Naive thymus-derived CD4-positive, alpha-beta T cell (primary cell): ENCODE measurements at regions not wholly inside any gene's neighbourhood (a gene's known extent, or its start where the extent isn't known, plus 50 kb on each side); places are given as distances from the start of the nearest gene placed in this dataset.
"Not testable (repeated sequence)": the region's sequence is repeated elsewhere in the genome, so short reads cannot be mapped to it uniquely, and the experiment has no call there.

Source experiments
- ATAC-seq: fragments of 150-1000 bp; cut with Tn5 transposase; 2 replicates; pipeline ENCODE4 v1.10.0; 2021; ENCODE audit warnings: mild to moderate bottlenecking, moderate library complexity
- CTCF ChIA-PET: fragments of 350-600 bp; sonication (Branson Sonifier 250); formaldehyde crosslinking; loops from one replicate; lab custom pipeline; 2021; ENCODE audit warnings: antibody characterized with exemption; lab: Charles Lee
- POLR2A ChIA-PET: fragments of 350-600 bp; sonication (Branson Sonifier 250); formaldehyde crosslinking; loops from one replicate; lab custom pipeline; 2021; ENCODE audit warnings: antibody characterized with exemption, inconsistent platforms; lab: Charles Lee
- DNase-seq, 9 donors: peaks; one replicate each; pipeline versions ENCODE4 v3.0.0 to v3.0.0-alpha.2; 2020 to 2022; ENCODE audit warnings: mixed read lengths in 1 of 9
- H3K27ac ChIP-seq: one replicate; pipeline ENCODE4 v1.7.0; 2013; ENCODE audit warnings: mild to moderate bottlenecking, low read depth, low read length, moderate library complexity
- H3K27me3 ChIP-seq, 2 donors: one replicate each; pipeline ENCODE4 v1.7.0; 2013; ENCODE audit warnings: low read length in 2 of 2, mild to moderate bottlenecking in 2 of 2, moderate library complexity in 2 of 2; ENCODE audit not compliant: control insufficient read depth in 2 of 2, insufficient read depth in 2 of 2
- H3K36me3 ChIP-seq, 3 experiments: 1 replicate in 2 of 3; 2 replicates in 1 of 3; pipeline ENCODE4 v1.7.0; 2013; ENCODE audit warnings: low read length in 3 of 3, mild to moderate bottlenecking in 3 of 3, moderate library complexity in 1 of 3; ENCODE audit not compliant: insufficient read depth in 3 of 3, control insufficient read depth in 2 of 3
- H3K4me1 ChIP-seq, 2 donors: one replicate each; pipeline ENCODE4 v1.7.0; 2013; ENCODE audit warnings: low read length in 2 of 2, mild to moderate bottlenecking in 2 of 2, moderate library complexity in 1 of 2; ENCODE audit not compliant: control insufficient read depth in 2 of 2, insufficient read depth in 2 of 2
- H3K4me3 ChIP-seq: 2 replicates; pipeline ENCODE4 v1.7.0; 2013; ENCODE audit warnings: mild to moderate bottlenecking, low read length
- H3K9me3 ChIP-seq, 3 experiments: 1 replicate in 2 of 3; 2 replicates in 1 of 3; pipeline ENCODE4 v1.7.0; 2013; ENCODE audit warnings: low read length in 3 of 3; ENCODE audit not compliant: control insufficient read depth in 2 of 3
- H3K27ac Mint-ChIP-seq, 9 donors: one replicate each; pipeline ENCODE4 v1.8.0; 2020 to 2022; ENCODE audit warnings: mixed read lengths in 9 of 9, mild to moderate bottlenecking in 8 of 9, moderate library complexity in 5 of 9, inconsistent platforms in 2 of 9
- H3K27me3 Mint-ChIP-seq, 5 donors: one replicate each; pipeline ENCODE4 v1.8.0; 2021 to 2022; ENCODE audit warnings: mixed read lengths in 5 of 5, mild to moderate bottlenecking in 1 of 5
- H3K36me3 Mint-ChIP-seq, 5 donors: one replicate each; pipeline ENCODE4 v1.8.0; 2020 to 2022; ENCODE audit warnings: mixed read lengths in 5 of 5, mild to moderate bottlenecking in 3 of 5, inconsistent platforms in 1 of 5
- H3K4me1 Mint-ChIP-seq, 7 donors: one replicate each; pipeline ENCODE4 v1.8.0; 2020 to 2022; ENCODE audit warnings: mixed read lengths in 7 of 7, mild to moderate bottlenecking in 3 of 7, inconsistent platforms in 1 of 7
- H3K4me3 Mint-ChIP-seq, 10 donors: one replicate each; pipeline ENCODE4 v1.8.0; 2020 to 2022; ENCODE audit warnings: mild to moderate bottlenecking in 10 of 10, mixed read lengths in 10 of 10, moderate library complexity in 6 of 10, inconsistent platforms in 2 of 10
- H3K9me3 Mint-ChIP-seq, 11 donors: one replicate each; pipeline ENCODE4 v1.8.0; 2020 to 2022; ENCODE audit warnings: mixed read lengths in 11 of 11, mild to moderate bottlenecking in 4 of 11, inconsistent platforms in 1 of 11, moderate library complexity in 1 of 11
- intact Hi-C, 2 donors: fragments of 100-400 bp; cut with micrococcal nuclease; formaldehyde crosslinking; loops; one replicate each; pipeline ENCODE4 v1.15.1; 2023

- no peaks in the 10 kb centered on the region for H3K4me1 Mint-ChIP-seq
- ChIA-PET CTCF (no interaction called here), POLR2A (no interaction called here)
- Histone ChIP-seq H3K4me1 (no peaks in the 10 kb centered on the region), H3K4me3 (no peak overlapping the region), H3K27ac (no peak overlapping the region), H3K27me3 (no peaks in the 10 kb centered on the region), H3K36me3 (no peaks in the 10 kb centered on the region), H3K9me3 (no peaks in the 10 kb centered on the region)
- intact Hi-C loops = no loop called here
- no peaks in the 10 kb centered on the region for H3K27me3 Mint-ChIP-seq
- no peaks in the 10 kb centered on the region for H3K36me3 Mint-ChIP-seq
- H3K4me3 Mint-ChIP-seq = no peak overlapping the region
- H3K9me3 Mint-ChIP-seq = peaks cover 0 to 16% (median 8%) of the 10 kb centered on the region in 11 donors
- DNase-seq (no peak), ATAC-seq (no peak)
- H3K27ac Mint-ChIP-seq = no peak overlapping the region
Measured at GRCh38 chr5:51686622-51687021, 303.4 kb downstream of the ISL1 start.

- H3K4me3 ChIP-seq = no peak overlapping the region
- peaks cover 2 to 41% (median 16%) of the 10 kb centered on the region in 11 donors for H3K9me3 Mint-ChIP-seq
- H3K4me3 Mint-ChIP-seq = no peak overlapping the region
- ATAC-seq (no peak), DNase-seq (no peak)
- CTCF ChIA-PET = no interaction called here
- H3K27ac Mint-ChIP-seq = no peak overlapping the region
- H3K9me3 ChIP-seq = peaks cover 0 to 2% (median 0%) of the 10 kb centered on the region in 3 experiments
- H3K27me3 Mint-ChIP-seq = no peaks in the 10 kb centered on the region
- no peaks in the 10 kb centered on the region for H3K36me3 ChIP-seq
- H3K27me3 ChIP-seq = no peaks in the 10 kb centered on the region
- POLR2A ChIA-PET = no interaction called here
- H3K4me1 ChIP-seq = no peaks in the 10 kb centered on the region
- no peaks in the 10 kb centered on the region for H3K4me1 Mint-ChIP-seq
- no peaks in the 10 kb centered on the region for H3K36me3 Mint-ChIP-seq
- intact Hi-C loops = no loop called here
- H3K27ac ChIP-seq = no peak overlapping the region
Measured at GRCh38 chr5:51691538-51692079, 308.4 kb downstream of the ISL1 start.

- intact Hi-C loops = no loop called here
- H3K27ac Mint-ChIP-seq = no peak overlapping the region
- H3K9me3 Mint-ChIP-seq = peaks cover 4 to 50% (median 22%) of the 10 kb centered on the region in 11 donors
- H3K4me1 Mint-ChIP-seq = no peaks in the 10 kb centered on the region
- no peaks in the 10 kb centered on the region for H3K27me3 ChIP-seq
- ChIA-PET CTCF (no interaction called here), POLR2A (no interaction called here)
- H3K4me3 Mint-ChIP-seq = no peak overlapping the region
- no peaks in the 10 kb centered on the region for H3K36me3 Mint-ChIP-seq
- DNase-seq (no peak), ATAC-seq (no peak)
- H3K4me3 ChIP-seq = no peak overlapping the region
- no peak overlapping the region for H3K27ac ChIP-seq
- no peaks in the 10 kb centered on the region for H3K4me1 ChIP-seq
- peaks cover 0 to 2% (median 0%) of the 10 kb centered on the region in 3 experiments for H3K9me3 ChIP-seq
- no peaks in the 10 kb centered on the region for H3K36me3 ChIP-seq
- no peaks in the 10 kb centered on the region for H3K27me3 Mint-ChIP-seq
Measured at GRCh38 chr5:51694826-51695225, 311.6 kb downstream of the ISL1 start.

- Mint-ChIP-seq H3K9me3 (peaks cover 4 to 53% (median 23%) of the 10 kb centered on the region in 11 donors), H3K36me3 (no peaks in the 10 kb centered on the region), H3K4me1 (no peaks in the 10 kb centered on the region), H3K27me3 (no peaks in the 10 kb centered on the region), H3K4me3 (no peak overlapping the region), H3K27ac (no peak overlapping the region)
- no peak overlapping the region for H3K4me3 ChIP-seq
- H3K9me3 ChIP-seq = peaks cover 0 to 2% (median 0%) of the 10 kb centered on the region in 3 experiments
- ChIA-PET POLR2A (no interaction called here), CTCF (no interaction called here)
- no peak for DNase-seq
- no peaks in the 10 kb centered on the region for H3K27me3 ChIP-seq
- H3K27ac ChIP-seq = no peak overlapping the region
- intact Hi-C loops = no loop called here
- H3K4me1 ChIP-seq = no peaks in the 10 kb centered on the region
- no peaks in the 10 kb centered on the region for H3K36me3 ChIP-seq
- ATAC-seq = no peak
Measured at GRCh38 chr5:51696122-51696521, 312.9 kb downstream of the ISL1 start.

GRCh38 chr5:51702046-51702445 lies 318.8 kb downstream of the ISL1 start:
- H3K36me3 Mint-ChIP-seq, ATAC-seq, CTCF ChIA-PET, H3K4me1 Mint-ChIP-seq, DNase-seq, H3K4me3 ChIP-seq, POLR2A ChIA-PET, H3K4me1 ChIP-seq, H3K4me3 Mint-ChIP-seq, H3K27me3 ChIP-seq, H3K27ac ChIP-seq, H3K9me3 ChIP-seq, H3K27me3 Mint-ChIP-seq, H3K36me3 ChIP-seq, intact Hi-C loops, H3K27ac Mint-ChIP-seq: not testable (repeated sequence)
- peaks cover 4 to 31% (median 18%) of the 10 kb centered on the region in 11 donors for H3K9me3 Mint-ChIP-seq

- no peaks in the 10 kb centered on the region for H3K4me1 Mint-ChIP-seq
- H3K27me3 Mint-ChIP-seq = no peaks in the 10 kb centered on the region
- peaks cover 0 to 36% (median 10%) of the 10 kb centered on the region in 11 donors for H3K9me3 Mint-ChIP-seq
- intact Hi-C loops = no loop called here
- Histone ChIP-seq H3K27ac (no peak overlapping the region), H3K4me1 (no peaks in the 10 kb centered on the region), H3K36me3 (no peaks in the 10 kb centered on the region), H3K4me3 (no peak overlapping the region), H3K9me3 (no peaks in the 10 kb centered on the region), H3K27me3 (no peaks in the 10 kb centered on the region)
- CTCF ChIA-PET = no interaction called here
- ATAC-seq (no peak), DNase-seq (no peak)
- POLR2A ChIA-PET = no interaction called here
- H3K4me3 Mint-ChIP-seq = no peak overlapping the region
- no peaks in the 10 kb centered on the region for H3K36me3 Mint-ChIP-seq
- no peak overlapping the region for H3K27ac Mint-ChIP-seq
Measured at GRCh38 chr5:51712201-51712600, 329.0 kb downstream of the ISL1 start.

- POLR2A ChIA-PET, H3K4me1 Mint-ChIP-seq, H3K4me3 Mint-ChIP-seq, H3K4me1 ChIP-seq, ATAC-seq, intact Hi-C loops, DNase-seq, H3K36me3 Mint-ChIP-seq, CTCF ChIA-PET, H3K27me3 Mint-ChIP-seq, H3K27ac Mint-ChIP-seq, H3K9me3 ChIP-seq, H3K4me3 ChIP-seq, H3K36me3 ChIP-seq, H3K27me3 ChIP-seq, H3K27ac ChIP-seq: not testable (repeated sequence)
- peaks cover 0 to 35% (median 7%) of the 10 kb centered on the region in 11 donors for H3K9me3 Mint-ChIP-seq
Measured at GRCh38 chr5:51715445-51715844, 332.2 kb downstream of the ISL1 start.
